ENCODE measurements at regions not wholly inside any gene's neighbourhood (a gene's known extent, or its start where the extent isn't known, plus 50 kb on each side); places are given as distances from the start of the nearest gene placed in this dataset.
A peak's percentile ranks its signal among the peaks of the same experiment; 100 is the strongest.

DNA sequence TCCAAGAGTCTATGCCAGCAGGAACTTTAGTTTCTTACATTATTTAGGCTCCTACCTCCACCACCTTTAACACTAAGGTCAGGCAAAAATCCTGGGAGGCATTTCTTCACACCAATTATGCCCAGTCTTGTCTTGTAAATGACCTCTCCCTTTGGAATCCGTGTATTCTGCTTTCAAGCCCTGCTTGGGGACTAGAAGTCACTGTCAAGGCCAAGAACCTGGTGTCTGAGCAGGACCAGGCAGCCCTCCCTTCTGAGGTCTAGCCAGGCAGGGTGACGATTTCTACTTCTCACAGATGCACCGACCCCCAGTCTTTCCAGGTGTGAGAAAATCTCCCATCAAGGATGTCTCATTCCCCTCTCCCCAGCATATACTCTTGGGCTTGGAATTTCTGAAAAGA, 82.7 kb upstream of the C1QTNF7 start:
- Histone ChIP-seq H3K27ac (ENCODE audit: low read depth in 1 of 2, low read length in 1 of 2) (no peak overlapping the region), H3K36me3 (ENCODE audit: control insufficient read depth in 4 of 4, insufficient read depth in 4 of 4, low read length in 4 of 4) (no peaks in the 10 kb centered on the region), H3K4me3 (no peak overlapping the region), H3K4me1 (ENCODE audit: control insufficient read depth in 5 of 5, insufficient read depth in 5 of 5, low read length in 5 of 5) (peaks cover 0 to 59% (median 22%) of the 10 kb centered on the region in 5 donors), H3K9ac (ENCODE audit: insufficient read depth in 1 of 2, low read length in 2 of 2) (no peak overlapping the region), H3K9me3 (ENCODE audit: control insufficient read depth in 4 of 4, insufficient read depth in 3 of 4, low read length in 3 of 4) (no peaks in the 10 kb centered on the region), H3K27me3 (ENCODE audit: control insufficient read depth in 3 of 3, insufficient read depth in 3 of 3, low read length in 2 of 3) (no peaks in the 10 kb centered on the region)
- WGBS, 2 donors: 55 to 88% methylated on average over 3 of the region's 3 CpGs
- TF ChIP-seq, protein P1, sequence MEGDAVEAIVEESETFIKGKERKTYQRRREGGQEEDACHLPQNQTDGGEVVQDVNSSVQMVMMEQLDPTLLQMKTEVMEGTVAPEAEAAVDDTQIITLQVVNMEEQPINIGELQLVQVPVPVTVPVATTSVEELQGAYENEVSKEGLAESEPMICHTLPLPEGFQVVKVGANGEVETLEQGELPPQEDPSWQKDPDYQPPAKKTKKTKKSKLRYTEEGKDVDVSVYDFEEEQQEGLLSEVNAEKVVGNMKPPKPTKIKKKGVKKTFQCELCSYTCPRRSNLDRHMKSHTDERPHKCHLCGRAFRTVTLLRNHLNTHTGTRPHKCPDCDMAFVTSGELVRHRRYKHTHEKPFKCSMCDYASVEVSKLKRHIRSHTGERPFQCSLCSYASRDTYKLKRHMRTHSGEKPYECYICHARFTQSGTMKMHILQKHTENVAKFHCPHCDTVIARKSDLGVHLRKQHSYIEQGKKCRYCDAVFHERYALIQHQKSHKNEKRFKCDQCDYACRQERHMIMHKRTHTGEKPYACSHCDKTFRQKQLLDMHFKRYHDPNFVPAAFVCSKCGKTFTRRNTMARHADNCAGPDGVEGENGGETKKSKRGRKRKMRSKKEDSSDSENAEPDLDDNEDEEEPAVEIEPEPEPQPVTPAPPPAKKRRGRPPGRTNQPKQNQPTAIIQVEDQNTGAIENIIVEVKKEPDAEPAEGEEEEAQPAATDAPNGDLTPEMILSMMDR (IDR thresholded peaks at IDR 0.05; ENCODE audit: control extremely low read depth, extremely low read depth): no peak
- no peak for DNase-seq
- ATAC-seq (ENCODE audit: insufficient read depth, low FRiP score): no peak

DNA sequence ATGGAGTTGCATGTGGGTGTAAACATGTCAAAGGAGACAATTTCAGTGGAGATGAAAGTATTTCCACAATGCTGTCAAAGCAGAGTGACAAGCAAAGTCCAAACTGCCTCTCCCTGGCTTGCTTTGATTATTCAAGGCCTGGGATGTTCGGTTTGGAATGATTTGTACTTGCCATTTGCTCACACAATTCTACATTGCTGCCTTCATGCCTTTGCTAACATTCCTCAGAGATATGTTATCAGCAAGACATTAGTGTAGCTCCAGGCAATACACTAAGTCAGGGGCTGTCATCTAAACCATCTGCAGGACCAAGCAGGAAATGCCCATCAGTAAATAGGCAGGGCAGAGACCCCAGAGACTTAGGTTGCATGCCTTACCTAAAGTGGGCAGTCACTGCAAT, 79.6 kb upstream of the C1QTNF7 start:
- TF ChIP-seq, protein P1 (IDR thresholded peaks at IDR 0.05; ENCODE audit: control extremely low read depth, extremely low read depth): no peak
- H3K4me3 ChIP-seq: no peak overlapping the region
- H3K9ac ChIP-seq (ENCODE audit: insufficient read depth in 1 of 2, low read length in 2 of 2): no peak overlapping the region
- H3K27ac ChIP-seq (ENCODE audit: low read depth in 1 of 2, low read length in 1 of 2): no peak overlapping the region
- peaks cover 0 to 53% (median 24%) of the 10 kb centered on the region in 5 donors for H3K4me1 ChIP-seq (ENCODE audit: control insufficient read depth in 5 of 5, insufficient read depth in 5 of 5, low read length in 5 of 5)
- H3K9me3 ChIP-seq (ENCODE audit: control insufficient read depth in 4 of 4, insufficient read depth in 3 of 4, low read length in 3 of 4): peaks cover 0 to 2% (median 0%) of the 10 kb centered on the region in 4 donors
- 42 to 54% methylated on average over 1 of the region's 1 CpG for WGBS, 2 donors
- DNase-seq: no peak
- H3K27me3 ChIP-seq (ENCODE audit: control insufficient read depth in 3 of 3, insufficient read depth in 3 of 3, low read length in 2 of 3): no peaks in the 10 kb centered on the region
- ATAC-seq (ENCODE audit: insufficient read depth, low FRiP score): no peak
- no peaks in the 10 kb centered on the region for H3K36me3 ChIP-seq (ENCODE audit: control insufficient read depth in 4 of 4, insufficient read depth in 4 of 4, low read length in 4 of 4)

DNA sequence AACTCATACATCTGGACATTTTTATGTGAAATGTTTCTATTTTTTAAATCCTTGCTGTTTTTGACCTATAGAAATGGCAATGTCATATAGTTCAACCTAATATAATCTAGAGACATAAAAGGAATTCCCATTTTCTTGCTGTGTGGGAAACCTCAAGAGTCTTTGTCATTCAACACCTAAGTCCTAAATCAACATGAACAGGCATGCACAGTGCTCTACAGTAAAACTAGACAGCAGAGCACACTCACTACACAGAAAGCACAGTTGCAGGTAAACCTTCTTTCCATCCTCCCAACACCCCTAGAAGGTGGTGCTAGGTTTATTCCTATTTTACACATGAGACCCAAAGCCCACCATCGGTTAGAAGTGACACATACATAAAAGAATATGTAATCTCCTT, 79.1 kb upstream of the C1QTNF7 start:
- 66 to 84% methylated on average over 1 of the region's 1 CpG for WGBS, 2 donors
- no peaks in the 10 kb centered on the region for H3K27me3 ChIP-seq (ENCODE audit: control insufficient read depth in 3 of 3, insufficient read depth in 3 of 3, low read length in 2 of 3)
- peak overlapping the region in 1 of 2 donors; percentile 39 for H3K27ac ChIP-seq (ENCODE audit: low read depth in 1 of 2, low read length in 1 of 2)
- DNase-seq (no peak), ATAC-seq (ENCODE audit: insufficient read depth, low FRiP score) (no peak)
- peaks cover 0 to 2% (median 0%) of the 10 kb centered on the region in 4 donors for H3K9me3 ChIP-seq (ENCODE audit: control insufficient read depth in 4 of 4, insufficient read depth in 3 of 4, low read length in 3 of 4)
- no peaks in the 10 kb centered on the region for H3K36me3 ChIP-seq (ENCODE audit: control insufficient read depth in 4 of 4, insufficient read depth in 4 of 4, low read length in 4 of 4)
- H3K9ac ChIP-seq (ENCODE audit: insufficient read depth in 1 of 2, low read length in 2 of 2): peak overlapping the region in 1 of 2 donors; percentile 19
- TF ChIP-seq, protein P1 (IDR thresholded peaks at IDR 0.05; ENCODE audit: control extremely low read depth, extremely low read depth): no peak
- H3K4me3 ChIP-seq: no peak overlapping the region
- H3K4me1 ChIP-seq (ENCODE audit: control insufficient read depth in 5 of 5, insufficient read depth in 5 of 5, low read length in 5 of 5): peaks cover 0 to 56% (median 24%) of the 10 kb centered on the region in 5 donors

DNA sequence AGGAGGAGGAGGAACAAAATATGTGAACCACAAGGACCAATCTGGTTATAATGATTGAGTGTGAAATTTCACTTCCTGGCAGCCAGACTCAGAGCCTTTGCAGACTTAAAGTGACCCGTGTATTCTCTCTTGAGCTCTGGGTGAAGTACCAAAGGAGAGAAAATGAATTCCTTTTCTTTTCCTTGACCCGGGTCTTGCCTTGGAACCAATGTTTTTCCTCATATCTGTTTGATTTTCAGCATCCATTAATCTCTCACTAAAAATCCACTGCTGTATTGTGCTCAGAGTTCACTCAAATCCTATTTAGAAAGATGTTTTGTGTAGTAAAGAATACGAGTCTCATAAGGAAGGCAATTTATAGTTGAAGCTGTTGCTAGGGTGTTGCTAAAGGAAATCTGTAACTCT, 78.3 kb upstream of the C1QTNF7 start:
- no peaks in the 10 kb centered on the region for H3K27me3 ChIP-seq (ENCODE audit: control insufficient read depth in 3 of 3, insufficient read depth in 3 of 3, low read length in 2 of 3)

More for the DNA sequence above, 78.3 kb upstream of the C1QTNF7 start:
- TF ChIP-seq, protein P1 (IDR thresholded peaks at IDR 0.05; ENCODE audit: control extremely low read depth, extremely low read depth): no peak
- ATAC-seq (ENCODE audit: insufficient read depth, low FRiP score): no peak
- Histone ChIP-seq H3K36me3 (ENCODE audit: control insufficient read depth in 4 of 4, insufficient read depth in 4 of 4, low read length in 4 of 4) (no peaks in the 10 kb centered on the region), H3K27ac (ENCODE audit: low read depth in 1 of 2, low read length in 1 of 2) (no peak overlapping the region), H3K4me3 (no peak overlapping the region), H3K9ac (ENCODE audit: insufficient read depth in 1 of 2, low read length in 2 of 2) (no peak overlapping the region), H3K9me3 (ENCODE audit: control insufficient read depth in 4 of 4, insufficient read depth in 3 of 4, low read length in 3 of 4) (peaks cover 0 to 2% (median 0%) of the 10 kb centered on the region in 4 donors), H3K4me1 (ENCODE audit: control insufficient read depth in 5 of 5, insufficient read depth in 5 of 5, low read length in 5 of 5) (peaks cover 0 to 49% (median 20%) of the 10 kb centered on the region in 5 donors)
- DNase-seq: peak; percentile 27 to 85 (median 84)
- WGBS, 2 donors: 19 to 24% methylated on average over 3 of the region's 3 CpGs

All from lung (tissue), 11 donors.